Colonic mucosa (tissue), 4 donors: ENCODE measurements at regions not wholly inside any gene's neighbourhood (a gene's known extent, or its start where the extent isn't known, plus 50 kb on each side); places are given as distances from the start of the nearest gene placed in this dataset.
"Not testable (repeated sequence)": the region's sequence is repeated elsewhere in the genome, so short reads cannot be mapped to it uniquely, and the experiment has no call there.

Experiments
- DNase-seq: peaks from one replicate; pipeline ENCODE4 v3.0.0-alpha.2; 2020
- H3K27ac ChIP-seq: fragments of 200-600 bp; one replicate; pipeline ENCODE4 v1.8.0; 2021
- H3K27me3 ChIP-seq: fragments of 200-600 bp; one replicate; pipeline ENCODE4 v1.8.0; 2021
- H3K36me3 ChIP-seq: fragments of 200-600 bp; one replicate; pipeline ENCODE4 v1.8.0; 2021
- H3K4me1 ChIP-seq: fragments of 200-600 bp; one replicate; pipeline ENCODE4 v1.8.0; 2021; ENCODE audit warnings: mild to moderate bottlenecking
- H3K4me3 ChIP-seq: fragments of 200-600 bp; one replicate; pipeline ENCODE4 v1.8.0; 2021
- H3K9ac ChIP-seq, 2 donors: one replicate each; pipeline ENCODE4 v1.7.0; 2013; ENCODE audit warnings: control low read depth in 2 of 2, low read depth in 2 of 2, low read length in 2 of 2
- H3K9me3 ChIP-seq: fragments of 200-600 bp; one replicate; pipeline ENCODE4 v1.8.0; 2021
- intact Hi-C: fragments of 100-400 bp; cut with DNase I; formaldehyde crosslinking; loops from one replicate; pipeline ENCODE4 v1.14.1; 2022
- TF ChIP-seq, protein P1 (sequence below): fragments of 200-600 bp; IDR thresholded peaks from one replicate; pipeline ENCODE4 v1.8.0; 2022; ENCODE audit warnings: antibody characterized with exemption, mild to moderate bottlenecking
- donor health status: healthy.
- donor health status: DM: no; HTN: no; CAD: no.
- donor health status: DM: no; HTN: no; CAD: no.

DNA sequence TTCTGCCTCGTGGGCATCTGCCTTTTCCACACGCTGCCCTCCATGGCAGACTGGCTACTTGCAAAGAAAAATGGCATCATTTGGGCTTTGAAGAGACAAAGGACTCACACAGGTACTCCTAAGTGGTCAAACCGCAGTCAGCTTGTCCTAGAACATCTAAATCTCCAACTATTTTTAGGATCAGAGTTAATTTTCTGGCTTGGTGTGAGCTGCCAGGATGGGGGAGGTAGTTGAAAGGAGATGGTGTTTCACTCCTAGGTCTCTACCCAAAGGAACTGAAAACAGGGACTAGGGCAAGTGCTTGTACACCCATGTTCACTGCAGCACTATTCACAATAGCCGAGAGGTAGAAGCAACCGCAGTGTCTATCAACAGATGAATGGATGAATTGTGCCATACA lies 107.9 kb upstream of the ATL2 start:
- Histone ChIP-seq H3K4me1 (no peaks in the 10 kb centered on the region), H3K27ac (no peak overlapping the region), H3K4me3 (no peak overlapping the region), H3K9me3 (no peaks in the 10 kb centered on the region), H3K36me3 (no peaks in the 10 kb centered on the region), H3K27me3 (no peaks in the 10 kb centered on the region), H3K9ac (no peak overlapping the region)
- TF ChIP-seq, protein P1, sequence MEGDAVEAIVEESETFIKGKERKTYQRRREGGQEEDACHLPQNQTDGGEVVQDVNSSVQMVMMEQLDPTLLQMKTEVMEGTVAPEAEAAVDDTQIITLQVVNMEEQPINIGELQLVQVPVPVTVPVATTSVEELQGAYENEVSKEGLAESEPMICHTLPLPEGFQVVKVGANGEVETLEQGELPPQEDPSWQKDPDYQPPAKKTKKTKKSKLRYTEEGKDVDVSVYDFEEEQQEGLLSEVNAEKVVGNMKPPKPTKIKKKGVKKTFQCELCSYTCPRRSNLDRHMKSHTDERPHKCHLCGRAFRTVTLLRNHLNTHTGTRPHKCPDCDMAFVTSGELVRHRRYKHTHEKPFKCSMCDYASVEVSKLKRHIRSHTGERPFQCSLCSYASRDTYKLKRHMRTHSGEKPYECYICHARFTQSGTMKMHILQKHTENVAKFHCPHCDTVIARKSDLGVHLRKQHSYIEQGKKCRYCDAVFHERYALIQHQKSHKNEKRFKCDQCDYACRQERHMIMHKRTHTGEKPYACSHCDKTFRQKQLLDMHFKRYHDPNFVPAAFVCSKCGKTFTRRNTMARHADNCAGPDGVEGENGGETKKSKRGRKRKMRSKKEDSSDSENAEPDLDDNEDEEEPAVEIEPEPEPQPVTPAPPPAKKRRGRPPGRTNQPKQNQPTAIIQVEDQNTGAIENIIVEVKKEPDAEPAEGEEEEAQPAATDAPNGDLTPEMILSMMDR: no peak
- intact Hi-C loops: no loop called here
- no peak for DNase-seq

DNA sequence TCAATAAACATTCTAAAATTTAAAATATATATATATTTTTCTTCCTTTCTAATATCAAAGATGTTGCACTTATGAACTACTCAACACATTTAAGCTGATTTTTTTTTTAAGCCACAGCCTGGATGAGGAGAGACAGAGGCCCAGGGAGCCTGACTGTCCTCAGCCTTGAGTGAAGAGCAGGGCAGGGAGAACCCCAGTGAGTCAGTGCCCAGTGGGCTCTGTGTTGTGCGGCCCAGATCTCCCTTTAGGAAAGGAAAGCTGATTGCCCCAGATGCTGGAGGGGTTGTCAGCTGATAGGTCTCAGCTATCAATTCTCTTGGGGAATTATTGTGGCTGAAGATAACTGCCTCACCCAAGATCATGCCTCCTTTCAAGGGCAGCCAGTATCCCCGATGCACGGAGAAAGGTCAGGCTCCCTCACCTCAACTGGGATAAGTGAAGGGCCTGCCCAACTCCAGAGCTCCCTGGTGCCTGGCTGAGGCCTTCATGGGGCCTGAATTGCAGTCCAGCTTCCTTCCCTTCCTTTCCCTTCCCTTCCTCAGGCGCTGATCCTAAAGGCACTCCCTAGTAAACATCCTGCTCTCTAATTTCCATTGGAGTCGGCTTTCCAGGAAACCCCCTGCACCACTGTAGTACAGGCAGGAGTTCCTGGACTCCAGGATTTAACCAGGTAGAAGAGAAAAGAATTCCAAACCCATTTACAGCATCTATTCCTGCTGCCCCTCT lies 106.9 kb upstream of the ATL2 start:
- Histone ChIP-seq H3K9ac (no peak overlapping the region), H3K4me1 (no peaks in the 10 kb centered on the region), H3K36me3 (no peaks in the 10 kb centered on the region), H3K27ac (no peak overlapping the region), H3K4me3 (no peak overlapping the region), H3K9me3 (no peaks in the 10 kb centered on the region), H3K27me3 (no peaks in the 10 kb centered on the region)
- no peak for DNase-seq
- intact Hi-C loops: no loop called here
- TF ChIP-seq, protein P1: no peak

DNA sequence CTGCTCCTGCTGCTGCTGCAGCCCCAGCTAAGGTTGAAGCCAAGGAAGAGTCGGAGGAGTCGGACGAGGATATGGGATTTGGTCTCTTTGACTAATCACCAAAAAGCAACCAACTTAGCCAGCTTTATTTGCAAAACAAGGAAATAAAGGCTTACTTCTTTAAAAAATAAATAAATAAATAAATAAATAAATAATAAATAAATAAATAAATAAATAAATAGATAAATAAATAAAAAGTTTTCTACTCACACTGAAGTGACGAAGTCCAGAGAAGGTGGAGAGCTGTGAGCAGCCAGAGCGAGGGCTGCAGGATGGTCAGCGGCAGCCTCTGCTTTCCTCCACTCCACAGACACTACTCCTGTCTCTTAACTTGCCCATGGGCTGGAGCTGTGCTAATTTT lies 105.6 kb upstream of the ATL2 start:
- H3K36me3 ChIP-seq, H3K9me3 ChIP-seq, DNase-seq, intact Hi-C loops, H3K27ac ChIP-seq, H3K4me1 ChIP-seq, H3K4me3 ChIP-seq, H3K9ac ChIP-seq, H3K27me3 ChIP-seq: not testable (repeated sequence)

DNA sequence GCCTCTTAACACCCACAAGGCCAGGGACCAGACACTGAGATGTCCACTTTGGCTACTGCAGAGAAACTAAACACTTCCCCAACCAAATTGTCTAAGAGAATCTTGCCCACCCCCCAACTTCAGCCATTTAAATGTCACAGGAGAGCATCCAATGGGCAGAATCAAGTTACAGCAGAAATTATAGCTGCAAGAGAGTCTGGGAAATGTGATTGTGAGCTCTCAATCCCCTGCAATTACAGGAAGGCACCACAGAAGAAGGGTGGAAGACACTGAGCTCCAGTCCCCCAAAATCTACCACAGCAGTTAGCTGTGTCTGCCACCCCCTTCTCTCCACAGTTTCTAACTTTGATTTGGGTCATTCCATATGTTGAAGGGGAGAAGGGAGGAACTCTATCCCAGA lies 103.5 kb upstream of the ATL2 start:
- Histone ChIP-seq H3K4me1 (no peaks in the 10 kb centered on the region), H3K36me3 (no peaks in the 10 kb centered on the region), H3K9ac (no peak overlapping the region), H3K4me3 (no peak overlapping the region), H3K27me3 (no peaks in the 10 kb centered on the region), H3K9me3 (no peaks in the 10 kb centered on the region), H3K27ac (no peak overlapping the region)
- intact Hi-C loops: no loop called here
- DNase-seq: no peak
- TF ChIP-seq, protein P1: no peak

DNA sequence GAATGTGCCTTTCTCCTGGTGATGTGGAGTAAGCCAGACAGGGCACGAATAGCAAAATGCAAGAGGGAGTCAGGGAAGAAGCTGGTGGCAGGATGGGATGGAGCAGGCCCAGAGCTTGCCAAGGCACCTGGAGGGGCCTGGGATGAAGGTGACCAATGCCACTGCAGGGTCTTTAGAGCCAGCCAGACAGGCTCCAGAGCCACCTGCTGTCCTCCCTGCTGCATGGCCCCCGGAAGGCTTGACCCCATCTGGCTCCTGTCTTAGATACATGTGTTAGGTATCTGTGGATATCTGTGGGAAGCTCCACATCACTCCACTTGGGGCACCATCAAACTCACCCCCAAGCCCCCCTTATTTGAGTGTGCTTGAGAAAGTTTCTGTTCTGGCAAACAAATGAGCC lies 99.9 kb upstream of the ATL2 start:
- Histone ChIP-seq H3K4me3 (no peak overlapping the region), H3K27ac (no peak overlapping the region), H3K9ac (no peak overlapping the region), H3K4me1 (no peaks in the 10 kb centered on the region), H3K36me3 (no peaks in the 10 kb centered on the region), H3K27me3 (no peaks in the 10 kb centered on the region), H3K9me3 (no peaks in the 10 kb centered on the region)
- intact Hi-C loops: no loop called here
- DNase-seq: no peak
- TF ChIP-seq, protein P1: no peak

DNA sequence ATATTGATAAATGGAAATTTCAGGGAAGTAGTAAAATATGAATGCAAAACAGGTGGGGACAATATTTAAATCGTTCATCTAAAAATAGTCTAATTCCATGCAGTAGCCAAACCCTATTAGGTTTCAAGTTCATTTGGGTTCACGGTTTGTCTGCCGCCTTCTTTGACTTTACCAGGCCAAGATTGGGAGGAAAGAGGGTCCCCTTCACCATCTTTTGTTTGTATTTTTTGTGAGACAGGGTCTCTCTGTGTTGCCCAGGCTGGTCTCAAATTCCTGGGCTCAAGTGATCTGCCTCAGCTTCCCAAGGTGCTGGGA lies 98.5 kb upstream of the ATL2 start:
- H3K36me3 ChIP-seq: no peaks in the 10 kb centered on the region
- H3K27ac ChIP-seq: no peak overlapping the region
- no peak overlapping the region for H3K9ac ChIP-seq
- no peaks in the 10 kb centered on the region for H3K9me3 ChIP-seq
- no peak for DNase-seq
- intact Hi-C loops: no loop called here
- no peaks in the 10 kb centered on the region for H3K27me3 ChIP-seq
- no peaks in the 10 kb centered on the region for H3K4me1 ChIP-seq
- TF ChIP-seq, protein P1: no peak
- H3K4me3 ChIP-seq: no peak overlapping the region
